BE2C (cell line): ENCODE measurements at regions not wholly inside any gene's neighbourhood (a gene's known extent, or its start where the extent isn't known, plus 50 kb on each side); places are given as distances from the start of the nearest gene placed in this dataset.

Experiments
- DNase-seq: peaks from one replicate; pipeline ENCODE4 v3.0.0-alpha.2; 2020
- H3K27me3 ChIP-seq: fragments of 250-450 bp; sonication (Bioruptor Pico); 2 replicates; pipeline ENCODE4 v1.5.1; 2020; ENCODE audit warnings: mild to moderate bottlenecking
- H3K36me3 ChIP-seq: fragments of 250-450 bp; sonication (Bioruptor Pico); 2 replicates; pipeline ENCODE4 v1.5.1; 2020; ENCODE audit warnings: mild to moderate bottlenecking
- H3K4me1 ChIP-seq: fragments of 250-450 bp; sonication (Bioruptor Pico); 2 replicates; pipeline ENCODE4 v1.5.1; 2020
- H3K4me3 ChIP-seq: 2 replicates; pipeline ENCODE4 v1.5.1; 2011; ENCODE audit warnings: low read depth, low read length
- H3K9me3 ChIP-seq: fragments of 250-450 bp; sonication (Bioruptor Pico); 2 replicates; pipeline ENCODE4 v1.5.1; 2020
- TF ChIP-seq, protein P1 (sequence below): IDR thresholded peaks from 2 replicates; pipeline ENCODE4 v1.5.1; 2012; ENCODE audit warnings: mild to moderate bottlenecking, low read depth, low read length

DNA sequence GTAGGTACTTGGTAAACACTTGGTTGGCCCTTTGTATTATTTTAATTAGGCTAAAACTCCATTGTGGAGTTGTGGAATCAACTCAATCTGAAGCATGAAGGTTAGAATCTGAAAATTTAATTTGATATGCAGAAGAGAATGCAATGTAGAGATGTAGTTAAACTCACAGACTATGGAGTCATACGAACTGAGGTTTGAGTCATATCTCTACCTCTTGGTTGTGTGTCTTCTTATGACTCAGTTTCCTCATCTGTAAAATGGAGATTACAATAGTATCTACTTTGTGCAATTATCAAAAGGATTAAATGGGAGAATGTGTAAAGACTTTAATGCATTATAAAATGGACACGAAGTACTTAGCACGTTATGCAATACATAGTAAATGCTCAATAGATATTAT, 146.0 kb upstream of the IFNG-AS1 start:
- no peak for DNase-seq
- Histone ChIP-seq H3K27me3 (no peaks in the 10 kb centered on the region), H3K4me3 (no peak overlapping the region), H3K4me1 (no peaks in the 10 kb centered on the region), H3K36me3 (no peaks in the 10 kb centered on the region), H3K9me3 (no peaks in the 10 kb centered on the region)
- TF ChIP-seq, protein P1, sequence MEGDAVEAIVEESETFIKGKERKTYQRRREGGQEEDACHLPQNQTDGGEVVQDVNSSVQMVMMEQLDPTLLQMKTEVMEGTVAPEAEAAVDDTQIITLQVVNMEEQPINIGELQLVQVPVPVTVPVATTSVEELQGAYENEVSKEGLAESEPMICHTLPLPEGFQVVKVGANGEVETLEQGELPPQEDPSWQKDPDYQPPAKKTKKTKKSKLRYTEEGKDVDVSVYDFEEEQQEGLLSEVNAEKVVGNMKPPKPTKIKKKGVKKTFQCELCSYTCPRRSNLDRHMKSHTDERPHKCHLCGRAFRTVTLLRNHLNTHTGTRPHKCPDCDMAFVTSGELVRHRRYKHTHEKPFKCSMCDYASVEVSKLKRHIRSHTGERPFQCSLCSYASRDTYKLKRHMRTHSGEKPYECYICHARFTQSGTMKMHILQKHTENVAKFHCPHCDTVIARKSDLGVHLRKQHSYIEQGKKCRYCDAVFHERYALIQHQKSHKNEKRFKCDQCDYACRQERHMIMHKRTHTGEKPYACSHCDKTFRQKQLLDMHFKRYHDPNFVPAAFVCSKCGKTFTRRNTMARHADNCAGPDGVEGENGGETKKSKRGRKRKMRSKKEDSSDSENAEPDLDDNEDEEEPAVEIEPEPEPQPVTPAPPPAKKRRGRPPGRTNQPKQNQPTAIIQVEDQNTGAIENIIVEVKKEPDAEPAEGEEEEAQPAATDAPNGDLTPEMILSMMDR: no peak

DNA sequence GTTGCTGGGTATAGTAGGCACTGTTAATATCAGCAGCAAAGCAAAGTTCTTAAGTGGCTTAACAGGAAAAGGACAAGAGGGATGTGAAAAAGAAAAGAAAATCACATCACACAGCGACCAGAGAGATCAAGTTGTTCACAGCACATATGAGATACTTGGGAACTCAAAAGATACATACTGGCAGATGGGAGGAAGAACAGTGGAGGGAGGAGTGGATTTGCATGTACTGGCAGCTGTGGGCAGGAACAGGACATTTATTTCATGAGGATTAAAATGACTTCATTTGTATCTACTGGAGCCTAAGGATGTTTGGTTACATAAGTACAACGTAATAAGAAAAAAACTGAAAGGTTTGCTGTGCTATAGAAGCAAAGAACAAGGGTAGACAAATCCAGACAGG, 136.5 kb upstream of the IFNG-AS1 start:
- H3K36me3 ChIP-seq: no peaks in the 10 kb centered on the region
- TF ChIP-seq, protein P1: no peak
- H3K27me3 ChIP-seq: no peaks in the 10 kb centered on the region
- no peaks in the 10 kb centered on the region for H3K9me3 ChIP-seq
- DNase-seq: no peak
- no peak overlapping the region for H3K4me3 ChIP-seq
- no peaks in the 10 kb centered on the region for H3K4me1 ChIP-seq

DNA sequence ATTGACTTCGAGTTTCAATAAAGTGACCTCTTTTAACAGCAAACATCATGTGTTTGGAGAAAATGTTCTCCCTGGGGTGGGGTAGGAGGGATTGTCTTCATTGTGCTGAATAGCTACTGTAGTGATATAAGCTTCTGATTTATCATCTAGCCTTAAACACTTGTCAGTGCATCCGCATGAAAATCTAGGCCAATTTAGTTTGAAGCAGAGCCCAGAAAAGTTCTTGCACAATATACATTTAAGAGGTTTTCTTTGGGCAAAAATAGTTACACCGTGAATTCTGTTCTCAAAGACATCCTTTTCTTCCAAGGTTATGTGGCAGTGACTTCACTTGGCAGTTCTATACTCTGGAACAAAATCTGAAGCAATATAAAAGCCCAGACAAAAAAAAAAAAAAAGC, 136.0 kb upstream of the IFNG-AS1 start:
- TF ChIP-seq, protein P1: no peak
- Histone ChIP-seq H3K4me3 (no peak overlapping the region), H3K27me3 (no peaks in the 10 kb centered on the region), H3K36me3 (no peaks in the 10 kb centered on the region), H3K4me1 (no peaks in the 10 kb centered on the region), H3K9me3 (no peaks in the 10 kb centered on the region)
- no peak for DNase-seq

DNA sequence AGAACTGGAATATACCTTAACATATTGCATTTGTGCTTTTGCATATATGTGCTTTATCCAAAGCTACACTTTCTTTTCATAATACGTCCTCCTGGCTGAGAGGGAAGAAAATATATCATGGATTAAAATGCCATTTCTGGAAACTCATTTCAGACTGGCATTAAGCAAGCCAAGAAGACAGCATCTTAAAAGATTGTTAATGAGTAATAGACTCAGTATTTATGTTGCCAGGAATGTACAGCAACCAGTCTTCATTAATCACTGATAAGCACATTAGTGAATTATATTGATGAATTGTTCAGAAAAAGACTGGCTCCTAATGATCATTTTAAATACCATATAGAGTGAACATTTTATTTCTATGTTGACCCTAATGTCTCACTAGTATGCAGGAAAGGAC, 134.9 kb upstream of the IFNG-AS1 start:
- H3K4me3 ChIP-seq: no peak overlapping the region
- TF ChIP-seq, protein P1: no peak

DNA sequence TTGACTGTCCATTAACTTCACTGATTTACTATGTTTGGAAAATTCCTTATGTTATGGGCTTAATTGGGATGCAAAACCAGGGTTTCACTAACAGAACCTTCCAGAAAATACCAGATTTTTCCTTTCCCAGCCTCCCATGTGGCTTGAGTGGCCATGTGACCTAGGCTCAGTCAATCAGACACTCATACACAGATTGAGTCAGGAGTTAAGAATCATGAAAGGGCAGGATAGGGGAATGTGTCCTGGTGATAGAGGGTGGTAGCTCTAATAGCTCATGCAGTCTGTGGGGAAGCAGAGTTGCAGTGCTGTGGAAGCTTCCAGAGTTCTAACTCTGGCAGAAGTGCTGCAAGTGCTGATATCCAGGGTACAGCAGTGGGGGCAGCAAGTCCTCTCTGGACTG, 134.1 kb upstream of the IFNG-AS1 start:
- DNase-seq: no peak
- Histone ChIP-seq H3K9me3 (no peaks in the 10 kb centered on the region), H3K36me3 (no peaks in the 10 kb centered on the region), H3K27me3 (no peaks in the 10 kb centered on the region), H3K4me1 (no peaks in the 10 kb centered on the region), H3K4me3 (no peak overlapping the region)
- TF ChIP-seq, protein P1: no peak

More for the DNA sequence above, 134.9 kb upstream of the IFNG-AS1 start:
- Histone ChIP-seq H3K36me3 (no peaks in the 10 kb centered on the region), H3K27me3 (no peaks in the 10 kb centered on the region), H3K9me3 (no peaks in the 10 kb centered on the region), H3K4me1 (no peaks in the 10 kb centered on the region)
- DNase-seq: no peak

DNA sequence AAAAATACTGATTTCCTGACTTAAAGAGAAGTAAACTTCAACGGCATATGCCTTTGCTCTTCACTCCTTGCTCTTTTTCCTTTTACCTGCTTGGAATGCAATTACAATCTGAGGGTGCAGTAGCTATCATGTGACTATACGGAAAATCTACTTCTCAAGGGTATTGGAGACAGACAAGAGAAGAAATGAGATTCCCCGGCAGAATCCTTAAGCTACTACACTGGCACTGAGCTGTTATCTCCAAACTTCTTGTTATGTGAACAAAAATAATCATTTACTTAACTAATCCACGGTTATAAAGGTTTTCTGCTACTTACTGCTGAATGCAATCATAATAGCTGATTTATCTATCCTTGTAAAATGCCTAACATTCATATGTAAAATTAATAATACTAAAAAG, 118.0 kb upstream of the IFNG-AS1 start:
- Histone ChIP-seq H3K27me3 (no peaks in the 10 kb centered on the region), H3K9me3 (no peaks in the 10 kb centered on the region), H3K4me1 (no peaks in the 10 kb centered on the region), H3K4me3 (no peak overlapping the region), H3K36me3 (no peaks in the 10 kb centered on the region)
- TF ChIP-seq, protein P1: no peak
- no peak for DNase-seq
